IMR-90 (cell line): ENCODE measurements at regions not wholly inside any gene's neighbourhood (a gene's known extent, or its start where the extent isn't known, plus 50 kb on each side); places are given as distances from the start of the nearest gene placed in this dataset.

ENCODE experiments used
- CHD1 ChIP-seq: IDR thresholded peaks from 2 replicates; pipeline ENCODE4 v1.6.1; 2012; ENCODE audit warnings: low read depth, low read length, improper control_type of control experiment
- CTCF ChIP-seq: conservative IDR thresholded peaks from 2 replicates; pipeline ENCODE4 v1.5.1; 2012; ENCODE audit warnings: mild to moderate bottlenecking, low read depth, low read length, improper control_type of control experiment
- FOS ChIP-seq: fragments of 150-350 bp; IDR thresholded peaks from 2 replicates; pipeline ENCODE4 v1.6.1; 2016; ENCODE audit warnings: low read depth, low read length
- MAZ ChIP-seq: IDR thresholded peaks from 2 replicates; pipeline ENCODE4 v1.6.1; 2012; ENCODE audit warnings: low read depth, mild to moderate bottlenecking, low read length, improper control_type of control experiment, moderate library complexity, borderline replicate concordance
- MXI1 ChIP-seq: IDR thresholded peaks from 2 replicates; pipeline ENCODE4 v1.6.1; 2012; ENCODE audit warnings: low read depth, mild to moderate bottlenecking, low read length, moderate library complexity, borderline replicate concordance
- NFE2L2 ChIP-seq: fragments of 150-350 bp; IDR thresholded peaks from 2 replicates; pipeline ENCODE4 v1.6.1; 2016; ENCODE audit warnings: low read depth, mild to moderate bottlenecking, low read length
- POLR2A ChIP-seq: IDR thresholded peaks from 2 replicates; pipeline ENCODE4 v1.6.1; 2012; ENCODE audit warnings: mild to moderate bottlenecking, low read depth, low read length
- RAD21 ChIP-seq: IDR thresholded peaks from 2 replicates; pipeline ENCODE4 v1.6.1; 2012; ENCODE audit warnings: low read length, improper control_type of control experiment
- RCOR1 ChIP-seq: IDR thresholded peaks from 2 replicates; pipeline ENCODE4 v1.6.1; 2012; ENCODE audit warnings: mild to moderate bottlenecking, low read length, improper control_type of control experiment; ENCODE audit not compliant: insufficient replicate concordance
- RFX5 ChIP-seq: IDR thresholded peaks from 2 replicates; pipeline ENCODE4 v1.8.0; 2012; ENCODE audit warnings: low read depth, mild to moderate bottlenecking, low read length, moderate library complexity
- USF2 ChIP-seq: fragments of 150-350 bp; IDR thresholded peaks from 2 replicates; pipeline ENCODE4 v1.6.1; 2017; ENCODE audit warnings: mild to moderate bottlenecking, antibody characterized with exemption, low read length, low read depth

- no peak for TF ChIP-seq CTCF
- TF ChIP-seq RCOR1: no peak
- no peak for TF ChIP-seq POLR2A
- no peak for TF ChIP-seq RFX5
- no peak for TF ChIP-seq NFE2L2
- no peak for TF ChIP-seq FOS
- no peak for TF ChIP-seq USF2
- no peak for TF ChIP-seq MAZ
- TF ChIP-seq RAD21: no peak
- TF ChIP-seq MXI1: no peak
- no peak for TF ChIP-seq CHD1
These were observed 281.9 kb downstream of the TRIB2 start for GRCh38 chr2:12998685-12999084.
